Endothelial cell of umbilical vein (primary cell): ENCODE measurements at regions not wholly inside any gene's neighbourhood (a gene's known extent, or its start where the extent isn't known, plus 50 kb on each side); places are given as distances from the start of the nearest gene placed in this dataset.

ENCODE experiments used
- BruUV-seq: library from RNA; stranded (reverse); fragments of 400-500 nt; replicated peaks from 2 replicates; lab custom pipeline; 2021; lab: Mats Ljungman, UMichigan
- CTCF ChIA-PET: fragments of 300-600, 350-600 bp; sonication (Branson Sonifier 250); formaldehyde crosslinking; loops from one replicate; lab custom pipeline; 2021; ENCODE audit warnings: antibody characterized with exemption, inconsistent platforms; lab: Charles Lee
- POLR2A ChIA-PET: fragments of 300-600, 350-600 bp; sonication (Branson Sonifier 250); formaldehyde crosslinking; loops from one replicate; lab custom pipeline; 2021; ENCODE audit warnings: antibody characterized with exemption, inconsistent platforms; lab: Charles Lee
- DNase-seq: peaks from one replicate; pipeline ENCODE4 v3.0.0-alpha.2; 2011; ENCODE audit warnings: low read depth, low spot score
- FAIRE-seq: peaks from 2 replicates; lab custom pipeline; 2011; peaks lifted over from hg19 to GRCh38; lab: Jason Lieb, UNC
- H2AFZ ChIP-seq: 2 replicates; pipeline ENCODE4 v1.6.0; 2012; ENCODE audit warnings: low read depth, low read length, control low read depth, inconsistent platforms
- H3K27ac ChIP-seq: 2 replicates; pipeline ENCODE4 v1.5.1; 2011; ENCODE audit warnings: low read depth, mild to moderate bottlenecking, control low read depth, low read length, moderate library complexity; ENCODE audit not compliant: insufficient read depth
- H3K27me3 ChIP-seq, 2 experiments: 2 replicates each; pipeline versions ENCODE4 v1.6.0 to v1.6.1; 2011; ENCODE audit warnings: low read length in 2 of 2, mixed read lengths in 1 of 2; ENCODE audit not compliant: control insufficient read depth in 2 of 2, insufficient read depth in 2 of 2
- H3K36me3 ChIP-seq, 2 experiments: 2 replicates in 1 of 2; 3 replicates in 1 of 2; pipeline ENCODE4 v1.5.1; 2011; ENCODE audit warnings: low read length in 2 of 2, mild to moderate bottlenecking in 1 of 2, moderate library complexity in 1 of 2; ENCODE audit not compliant: control insufficient read depth in 2 of 2, insufficient read depth in 2 of 2; ENCODE audit errors: extremely low read depth in 1 of 2
- H3K4me1 ChIP-seq: 3 replicates; pipeline ENCODE4 v1.5.1; 2011; ENCODE audit warnings: mild to moderate bottlenecking, low read length; ENCODE audit not compliant: control insufficient read depth, insufficient read depth; ENCODE audit errors: extremely low read depth
- H3K4me2 ChIP-seq: 2 replicates; pipeline ENCODE4 v1.6.1; 2011; ENCODE audit warnings: low read length, control low read depth, mixed read lengths; ENCODE audit not compliant: insufficient read depth
- H3K4me3 ChIP-seq, 3 experiments: fragments of 200-600 bp in 1 of 3; sonication (generic), shearing (Covaris generic) in 1 of 3; replicated peaks in 1 of 3; 2 replicates each; pipeline ENCODE4 v1.5.1; 2011 to 2016; ENCODE audit warnings: control low read depth in 3 of 3, low read length in 3 of 3, mild to moderate bottlenecking in 2 of 3, inconsistent platforms in 1 of 3, low read depth in 1 of 3, moderate library complexity in 1 of 3; ENCODE audit not compliant: insufficient read depth in 1 of 3
- H3K79me2 ChIP-seq: 2 replicates; pipeline ENCODE4 v1.6.0; 2012; ENCODE audit warnings: low read length, inconsistent platforms; ENCODE audit not compliant: control insufficient read depth, insufficient read depth
- H3K9ac ChIP-seq: replicated peaks from 2 replicates; pipeline ENCODE3; 2011; ENCODE audit warnings: low read length, control low read depth; ENCODE audit not compliant: insufficient read depth; ENCODE audit errors: extremely low read depth
- H3K9me1 ChIP-seq: replicated peaks from 3 replicates; pipeline ENCODE4 v1.6.0; 2011; ENCODE audit warnings: mild to moderate bottlenecking, low read length; ENCODE audit not compliant: control insufficient read depth, insufficient read depth; ENCODE audit errors: extremely low read depth
- H3K9me3 ChIP-seq: replicated peaks from 2 replicates; pipeline ENCODE4 v1.5.1; 2012; ENCODE audit warnings: low read length, inconsistent platforms; ENCODE audit not compliant: control insufficient read depth, insufficient read depth
- H4K20me1 ChIP-seq: replicated peaks from 2 replicates; pipeline ENCODE3; 2011; ENCODE audit warnings: mild to moderate bottlenecking, low read length; ENCODE audit not compliant: control insufficient read depth, insufficient read depth; ENCODE audit errors: extremely low read depth
- CTCF ChIP-seq, 2 donors: IDR thresholded peaks; 1 replicate in 1 of 2; 2 replicates in 1 of 2; pipeline ENCODE4 v1.5.1; 2011; ENCODE audit warnings: low read length in 2 of 2, mild to moderate bottlenecking in 2 of 2, moderate library complexity in 2 of 2, control low read depth in 1 of 2, inconsistent platforms in 1 of 2, low read depth in 1 of 2; ENCODE audit not compliant: insufficient read depth in 1 of 2; ENCODE audit errors: extremely low read depth in 1 of 2
- EZH2 ChIP-seq: IDR thresholded peaks from 2 replicates; pipeline ENCODE4 v1.6.1; 2012; ENCODE audit warnings: borderline replicate concordance, low read depth, mild to moderate bottlenecking, moderate library complexity, low read length, inconsistent platforms; ENCODE audit not compliant: severe bottlenecking
- FOS ChIP-seq: IDR thresholded peaks from 2 replicates; pipeline ENCODE4 v1.6.1; 2011; ENCODE audit warnings: mild to moderate bottlenecking, low read length, moderate library complexity, borderline replicate concordance; ENCODE audit not compliant: insufficient read depth
- GATA2 ChIP-seq: IDR thresholded peaks from 2 replicates; pipeline ENCODE4 v1.7.0; 2011; ENCODE audit warnings: low read depth, mild to moderate bottlenecking, moderate library complexity, mixed read lengths, low read length; ENCODE audit not compliant: insufficient read length, insufficient read depth
- JUN ChIP-seq: IDR thresholded peaks from 2 replicates; pipeline ENCODE4 v1.6.1; 2011; ENCODE audit warnings: borderline replicate concordance, low read depth; ENCODE audit not compliant: insufficient read length, insufficient read depth
- MAX ChIP-seq: IDR thresholded peaks from 2 replicates; pipeline ENCODE4 v1.6.1; 2011; ENCODE audit not compliant: insufficient read depth, insufficient read length
- MYC ChIP-seq: IDR thresholded peaks from one replicate; pipeline ENCODE4 v1.6.1; 2011; ENCODE audit warnings: mild to moderate bottlenecking, low read depth, low read length
- POLR2A ChIP-seq: IDR thresholded peaks from 2 replicates; pipeline ENCODE4 v1.6.1; 2012; ENCODE audit warnings: low read depth, mild to moderate bottlenecking, control low read depth, low read length
- POLR2AphosphoS5 ChIP-seq: IDR thresholded peaks from 2 replicates; pipeline ENCODE4 v1.6.1; 2012; ENCODE audit warnings: low read depth, mild to moderate bottlenecking, control low read depth, low read length, moderate library complexity; ENCODE audit not compliant: insufficient read depth
- dilution Hi-C: fragments of 300-500 bp; cut with MboI; formaldehyde crosslinking; loops from one replicate; pipeline ENCODE4 v1.15.0; 2019; ENCODE audit warnings: low sequenced_read_pairs; ENCODE audit not compliant: extremely low pct_ligation_motif_present
- intact Hi-C: fragments of 100-400 bp; cut with micrococcal nuclease; formaldehyde crosslinking; loops from one replicate; pipeline ENCODE4 v1.10.0; 2022

DNA sequence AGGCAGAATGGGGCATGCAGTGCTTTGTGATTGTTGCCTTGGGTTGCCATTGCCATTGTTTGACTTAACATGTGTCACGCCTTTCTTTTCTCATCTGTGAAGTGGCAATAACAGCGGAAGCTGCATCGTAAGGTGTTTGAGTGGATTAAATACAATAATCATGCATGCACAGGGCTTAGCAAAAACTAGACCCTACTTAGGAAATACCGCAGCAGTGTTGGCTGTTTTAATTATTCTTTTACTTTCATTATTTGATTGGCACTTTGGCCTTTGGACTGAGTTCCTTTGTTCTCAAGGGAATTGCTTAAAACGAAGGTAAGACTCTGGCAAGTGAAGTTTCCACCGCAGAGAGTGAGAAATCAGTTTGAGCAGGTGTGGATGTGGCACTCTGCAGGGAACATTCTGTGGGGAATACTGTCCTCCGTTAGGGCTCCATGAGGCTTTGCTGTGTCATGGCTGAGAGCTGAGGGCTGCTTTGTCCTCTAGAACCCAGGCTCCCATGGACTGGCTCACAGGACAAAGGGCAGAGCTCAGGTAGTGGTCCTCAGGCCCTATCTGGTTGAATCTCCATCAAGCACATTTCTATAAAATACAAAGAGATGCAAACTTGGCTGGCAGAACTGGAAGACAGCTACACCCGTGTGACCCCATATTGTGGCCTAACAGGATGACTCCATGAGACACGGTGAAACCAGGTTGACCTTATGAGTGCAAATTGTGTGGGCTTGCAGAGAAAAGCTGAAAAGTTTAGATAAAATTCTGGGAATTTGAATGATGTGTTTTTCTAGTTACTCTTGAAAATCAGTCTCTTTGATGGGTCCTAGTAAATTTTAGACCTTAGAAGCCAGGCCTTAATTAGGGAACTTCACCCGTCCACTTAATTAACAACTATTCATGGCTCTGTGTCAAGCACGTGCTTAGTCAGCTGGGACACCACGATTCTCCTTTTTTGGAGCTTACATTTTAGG is 407.2 kb downstream of the KCNRG start:
- Histone ChIP-seq H3K36me3 (no peaks in the 10 kb centered on the region), H3K4me3 (no peak overlapping the region), H3K27ac (peak overlapping the region; percentile 57), H3K4me1 (peaks cover 19% of the 10 kb centered on the region), H4K20me1 (no peaks in the 10 kb centered on the region), H3K79me2 (no peaks in the 10 kb centered on the region), H3K4me2 (peak overlapping the region; percentile 83), H3K9me3 (no peaks in the 10 kb centered on the region), H3K9me1 (no peaks in the 10 kb centered on the region), H2AFZ (no peak overlapping the region), H3K9ac (no peak overlapping the region), H3K27me3 (no peaks in the 10 kb centered on the region)
- POLR2A ChIA-PET: no interaction called here
- DNase-seq (no peak), FAIRE-seq (no peak)
- dilution Hi-C loops: no loop called here
- intact Hi-C loops: loop anchor here (5.0 kb wide), 1 partner anchor 215 kb away; no protein-coding TSS in a partner anchor
- no peak for TF ChIP-seq FOS
- no peak for TF ChIP-seq EZH2
- no peak for TF ChIP-seq JUN
- TF ChIP-seq POLR2AphosphoS5: no peak
- TF ChIP-seq MYC: no peak
- no peak for TF ChIP-seq POLR2A
- TF ChIP-seq GATA2: no peak
- TF ChIP-seq CTCF (IDR thresholded peaks at IDR 0.05; ENCODE audit: extremely low read depth in 1 of 2, insufficient read depth in 1 of 2, low read depth in 1 of 2, low read length in 2 of 2): no peak
- no peak for TF ChIP-seq MAX
- TSS peak; percentile 21 for BruUV-seq
- CTCF ChIA-PET: interaction anchor here (0.7 to 1.8 kb wide), 6 partner anchors 26 to 384 kb away, joined by 3 to 5 read pairs (median 4); no protein-coding TSS in a partner anchor
